CD8-positive, alpha-beta memory T cell (primary cell): ENCODE measurements at regions not wholly inside any gene's neighbourhood (a gene's known extent, or its start where the extent isn't known, plus 50 kb on each side); places are given as distances from the start of the nearest gene placed in this dataset.
A peak's percentile ranks its signal among the peaks of the same experiment; 100 is the strongest.

Source experiments
- CTCF ChIA-PET: fragments of 350-600 bp; sonication (Branson Sonifier 250); formaldehyde crosslinking; loops from one replicate; lab custom pipeline; 2021; ENCODE audit warnings: antibody characterized with exemption; lab: Charles Lee
- POLR2A ChIA-PET: fragments of 350-600 bp; sonication (Branson Sonifier 250); formaldehyde crosslinking; loops from one replicate; lab custom pipeline; 2021; ENCODE audit warnings: antibody characterized with exemption; lab: Charles Lee
- DNase-seq, 5 donors: peaks; one replicate each; pipeline versions ENCODE4 v3.0.0 to v3.0.0-alpha.2; 2020 to 2022; ENCODE audit warnings: mixed read lengths in 1 of 5
- H3K27ac ChIP-seq: one replicate; pipeline ENCODE4 v1.7.0; 2013; ENCODE audit warnings: low read depth, mild to moderate bottlenecking, low read length, moderate library complexity
- H3K27me3 ChIP-seq: 2 replicates; pipeline ENCODE4 v1.7.0; 2013; ENCODE audit warnings: low read length, mild to moderate bottlenecking; ENCODE audit not compliant: insufficient read depth, poor library complexity, severe bottlenecking
- H3K36me3 ChIP-seq: 2 replicates; pipeline ENCODE4 v1.7.0; 2013; ENCODE audit warnings: mild to moderate bottlenecking, low read length, moderate library complexity; ENCODE audit not compliant: insufficient read depth
- H3K4me1 ChIP-seq: 2 replicates; pipeline ENCODE4 v1.7.0; 2013; ENCODE audit warnings: mild to moderate bottlenecking, low read length, moderate library complexity; ENCODE audit not compliant: insufficient read depth
- H3K4me3 ChIP-seq: 2 replicates; pipeline ENCODE4 v1.7.0; 2013; ENCODE audit warnings: mild to moderate bottlenecking, low read length
- H3K9me3 ChIP-seq: 2 replicates; pipeline ENCODE4 v1.7.0; 2013; ENCODE audit warnings: mild to moderate bottlenecking, low read length
- H3K27ac Mint-ChIP-seq, 8 donors: one replicate each; pipeline ENCODE4 v1.8.0; 2020 to 2021; ENCODE audit warnings: mixed read lengths in 8 of 8, mild to moderate bottlenecking in 6 of 8, inconsistent platforms in 3 of 8, moderate library complexity in 3 of 8
- H3K27me3 Mint-ChIP-seq, 2 donors: one replicate each; pipeline ENCODE4 v1.8.0; 2020 to 2021; ENCODE audit warnings: mixed read lengths in 2 of 2, mild to moderate bottlenecking in 1 of 2, moderate library complexity in 1 of 2
- H3K36me3 Mint-ChIP-seq, 3 donors: one replicate each; pipeline ENCODE4 v1.8.0; 2020 to 2021; ENCODE audit warnings: mixed read lengths in 3 of 3, inconsistent platforms in 1 of 3, mild to moderate bottlenecking in 1 of 3
- H3K4me1 Mint-ChIP-seq, 3 donors: one replicate each; pipeline ENCODE4 v1.8.0; 2020 to 2021; ENCODE audit warnings: mixed read lengths in 3 of 3, inconsistent platforms in 1 of 3, mild to moderate bottlenecking in 1 of 3
- H3K4me3 Mint-ChIP-seq, 7 donors: one replicate each; pipeline ENCODE4 v1.8.0; 2020 to 2021; ENCODE audit warnings: mixed read lengths in 7 of 7, mild to moderate bottlenecking in 6 of 7, moderate library complexity in 4 of 7, inconsistent platforms in 2 of 7
- H3K9me3 Mint-ChIP-seq, 5 donors: one replicate each; pipeline ENCODE4 v1.8.0; 2020 to 2022; ENCODE audit warnings: mixed read lengths in 5 of 5, mild to moderate bottlenecking in 3 of 5, moderate library complexity in 2 of 5, inconsistent platforms in 1 of 5

DNA sequence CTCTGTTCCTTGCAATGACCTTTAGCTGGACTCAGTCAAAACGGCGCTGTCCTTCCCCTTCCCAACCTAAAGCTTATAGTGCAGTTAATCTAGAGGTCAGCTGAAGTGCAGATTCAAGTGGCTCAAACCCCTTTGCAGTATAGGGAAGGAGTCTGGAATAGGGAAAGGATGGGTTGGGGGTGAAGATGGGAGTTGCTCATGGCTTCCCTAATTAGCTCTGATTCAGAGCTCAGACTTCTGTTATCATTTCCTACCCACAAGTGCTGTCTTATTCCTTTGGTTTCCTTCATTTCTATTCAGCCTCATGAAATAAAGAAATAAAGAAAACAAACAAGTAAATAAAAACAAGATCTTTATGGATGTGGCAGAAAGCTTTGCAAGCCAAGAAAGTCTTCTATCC is 264.0 kb upstream of the HMGA2 start:
- no peak overlapping the region for H3K4me3 ChIP-seq
- Mint-ChIP-seq H3K9me3 (peaks cover 0 to 7% (median 0%) of the 10 kb centered on the region in 5 donors), H3K27me3 (peaks cover 5 to 43% of the 10 kb centered on the region in 2 donors), H3K4me3 (no peak overlapping the region), H3K27ac (no peak overlapping the region), H3K36me3 (no peaks in the 10 kb centered on the region), H3K4me1 (peaks cover 4 to 10% (median 8%) of the 10 kb centered on the region in 3 donors)
- ChIA-PET POLR2A (no interaction called here), CTCF (no interaction called here)
- no peaks in the 10 kb centered on the region for H3K4me1 ChIP-seq
- no peaks in the 10 kb centered on the region for H3K36me3 ChIP-seq
- H3K9me3 ChIP-seq, result no peaks in the 10 kb centered on the region
- no peak overlapping the region for H3K27ac ChIP-seq
- no peak for DNase-seq
- H3K27me3 ChIP-seq, result peaks cover 3% of the 10 kb centered on the region

GRCh38 chr12:65561798-65562382 is 262.4 kb upstream of the HMGA2 start:
- H3K4me1 Mint-ChIP-seq, result peaks cover 0 to 3% (median 3%) of the 10 kb centered on the region in 3 donors
- ChIA-PET POLR2A (no interaction called here), CTCF (no interaction called here)
- H3K9me3 Mint-ChIP-seq, result no peaks in the 10 kb centered on the region
- H3K27ac Mint-ChIP-seq, result no peak overlapping the region
- Histone ChIP-seq H3K9me3 (no peaks in the 10 kb centered on the region), H3K4me3 (no peak overlapping the region), H3K27me3 (no peaks in the 10 kb centered on the region), H3K27ac (no peak overlapping the region), H3K36me3 (no peaks in the 10 kb centered on the region), H3K4me1 (no peaks in the 10 kb centered on the region)
- DNase-seq, result no peak
- no peaks in the 10 kb centered on the region for H3K36me3 Mint-ChIP-seq
- no peak overlapping the region for H3K4me3 Mint-ChIP-seq
- peaks cover 3 to 32% of the 10 kb centered on the region in 2 donors for H3K27me3 Mint-ChIP-seq

- Histone ChIP-seq H3K4me1 (no peaks in the 10 kb centered on the region), H3K9me3 (no peaks in the 10 kb centered on the region), H3K36me3 (no peaks in the 10 kb centered on the region), H3K4me3 (no peak overlapping the region), H3K27ac (no peak overlapping the region), H3K27me3 (no peaks in the 10 kb centered on the region)
- Mint-ChIP-seq H3K36me3 (no peaks in the 10 kb centered on the region), H3K4me1 (no peaks in the 10 kb centered on the region), H3K4me3 (no peak overlapping the region), H3K27ac (no peak overlapping the region), H3K9me3 (peaks cover 0 to 3% (median 0%) of the 10 kb centered on the region in 5 donors), H3K27me3 (peaks cover 3 to 35% of the 10 kb centered on the region in 2 donors)
- ChIA-PET POLR2A (no interaction called here), CTCF (interaction anchor here (1.3 kb wide), 1 partner anchor 9 kb away, joined by 3 read pairs; no protein-coding TSS in a partner anchor)
- DNase-seq, result no peak
Observed at GRCh38 chr12:65565601-65566560, 258.4 kb upstream of the HMGA2 start.

GRCh38 chr12:65566751-65567150 is 257.5 kb upstream of the HMGA2 start:
- H3K27ac Mint-ChIP-seq, result no peak overlapping the region
- H3K27ac ChIP-seq, result no peak overlapping the region
- CTCF ChIA-PET, result interaction anchor here (1.3 kb wide), 1 partner anchor 10 kb away, joined by 3 read pairs; no protein-coding TSS in a partner anchor
- no peak for DNase-seq
- H3K4me3 Mint-ChIP-seq, result no peak overlapping the region
- peaks cover 0 to 3% (median 0%) of the 10 kb centered on the region in 5 donors for H3K9me3 Mint-ChIP-seq
- H3K4me1 Mint-ChIP-seq, result no peaks in the 10 kb centered on the region
- POLR2A ChIA-PET, result no interaction called here
- H3K4me3 ChIP-seq, result no peak overlapping the region
- H3K36me3 Mint-ChIP-seq, result no peaks in the 10 kb centered on the region
- H3K27me3 Mint-ChIP-seq, result peaks cover 3 to 42% of the 10 kb centered on the region in 2 donors
- H3K4me1 ChIP-seq, result no peaks in the 10 kb centered on the region
- no peaks in the 10 kb centered on the region for H3K27me3 ChIP-seq
- no peaks in the 10 kb centered on the region for H3K36me3 ChIP-seq
- no peaks in the 10 kb centered on the region for H3K9me3 ChIP-seq

DNA sequence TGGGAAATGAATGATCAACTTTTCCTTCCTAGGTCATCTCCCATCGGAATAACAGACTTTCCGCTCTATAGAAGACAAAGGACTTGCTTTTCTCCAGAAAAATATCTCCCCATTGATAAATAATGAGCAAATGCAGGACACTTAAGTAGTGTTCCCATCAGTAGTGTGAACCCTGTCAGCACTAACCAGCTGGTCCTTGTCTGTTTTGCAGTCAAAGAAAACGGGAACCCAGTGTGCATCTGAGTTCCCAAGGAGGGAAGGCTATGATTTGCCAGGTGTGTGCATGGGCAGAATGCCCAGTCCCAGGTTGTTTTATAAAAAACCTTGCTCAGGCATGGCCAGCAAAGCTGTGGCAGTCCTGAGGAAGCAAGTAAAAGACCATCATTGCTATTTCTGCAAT is 256.5 kb upstream of the HMGA2 start:
- no peaks in the 10 kb centered on the region for H3K4me1 Mint-ChIP-seq
- H3K36me3 Mint-ChIP-seq, result no peaks in the 10 kb centered on the region
- Histone ChIP-seq H3K9me3 (no peaks in the 10 kb centered on the region), H3K27ac (no peak overlapping the region), H3K4me1 (no peaks in the 10 kb centered on the region), H3K27me3 (no peaks in the 10 kb centered on the region), H3K36me3 (no peaks in the 10 kb centered on the region), H3K4me3 (no peak overlapping the region)
- peaks cover 0 to 5% (median 2%) of the 10 kb centered on the region in 5 donors for H3K9me3 Mint-ChIP-seq
- CTCF ChIA-PET, result no interaction called here
- no peak overlapping the region for H3K27ac Mint-ChIP-seq
- POLR2A ChIA-PET, result no interaction called here
- H3K27me3 Mint-ChIP-seq, result peaks cover 5 to 34% of the 10 kb centered on the region in 2 donors
- no peak for DNase-seq
- no peak overlapping the region for H3K4me3 Mint-ChIP-seq

DNA sequence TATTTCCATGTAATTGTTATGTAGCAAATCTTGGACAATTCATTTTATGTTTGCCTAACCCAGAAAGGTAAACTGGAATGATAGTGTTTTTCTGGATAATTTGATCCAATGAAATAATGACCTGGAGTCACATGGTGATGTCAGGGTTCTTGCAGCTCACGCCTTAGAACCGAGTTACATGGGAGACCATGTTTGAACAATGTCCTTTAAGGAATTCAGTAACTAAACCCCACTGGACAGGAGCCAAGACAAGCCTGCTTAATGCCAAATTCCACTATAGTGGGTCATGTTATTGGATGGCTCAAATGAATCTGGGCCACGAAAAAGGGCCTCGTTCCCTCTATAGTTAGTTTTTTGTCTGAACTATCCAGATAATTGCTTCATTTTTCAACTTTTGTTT is 255.8 kb upstream of the HMGA2 start:
- Histone ChIP-seq H3K4me3 (no peak overlapping the region), H3K9me3 (no peaks in the 10 kb centered on the region), H3K27ac (no peak overlapping the region), H3K4me1 (no peaks in the 10 kb centered on the region), H3K27me3 (no peaks in the 10 kb centered on the region), H3K36me3 (no peaks in the 10 kb centered on the region)
- Mint-ChIP-seq H3K9me3 (peaks cover under 1 to 10% (median 7%) of the 10 kb centered on the region in 5 donors), H3K27me3 (peaks cover 5 to 29% of the 10 kb centered on the region in 2 donors), H3K27ac (peak overlapping the region in 1 of 8 donors; percentile 14), H3K4me1 (no peaks in the 10 kb centered on the region), H3K36me3 (no peaks in the 10 kb centered on the region), H3K4me3 (no peak overlapping the region)
- ChIA-PET POLR2A (no interaction called here), CTCF (no interaction called here)
- no peak for DNase-seq

- no peaks in the 10 kb centered on the region for H3K4me1 Mint-ChIP-seq
- no peaks in the 10 kb centered on the region for H3K36me3 Mint-ChIP-seq
- H3K9me3 Mint-ChIP-seq, result peaks cover 9 to 18% (median 16%) of the 10 kb centered on the region in 5 donors
- no peak overlapping the region for H3K27ac Mint-ChIP-seq
- H3K27me3 ChIP-seq, result no peaks in the 10 kb centered on the region
- no peaks in the 10 kb centered on the region for H3K36me3 ChIP-seq
- no peak overlapping the region for H3K4me3 ChIP-seq
- no peaks in the 10 kb centered on the region for H3K9me3 ChIP-seq
- ChIA-PET CTCF (no interaction called here), POLR2A (no interaction called here)
- H3K4me3 Mint-ChIP-seq, result no peak overlapping the region
- peaks cover 5 to 21% of the 10 kb centered on the region in 2 donors for H3K27me3 Mint-ChIP-seq
- DNase-seq, result no peak
- no peak overlapping the region for H3K27ac ChIP-seq
- no peaks in the 10 kb centered on the region for H3K4me1 ChIP-seq
Observed at GRCh38 chr12:65570451-65571130, 253.7 kb upstream of the HMGA2 start.
